GM21381 (cell line): ENCODE measurements at regions not wholly inside any gene's neighbourhood (a gene's known extent, or its start where the extent isn't known, plus 50 kb on each side); places are given as distances from the start of the nearest gene placed in this dataset.
"Not testable (repeated sequence)": the region's sequence is repeated elsewhere in the genome, so short reads cannot be mapped to it uniquely, and the experiment has no call there.

Experiments used
- ATAC-seq: cut with Tn5 transposase; IDR thresholded peaks from one replicate; pipeline ENCODE4 v1.9.1; 2021; ENCODE audit warnings: mild to moderate bottlenecking, moderate library complexity; ENCODE audit not compliant: unreplicated experiment

GRCh38 chr14:77985211-77985615 is 185.0 kb upstream of the NRXN3 start:
- ATAC-seq = no peak

- no peak for ATAC-seq
Measured at GRCh38 chr14:77986773-77987172, 183.4 kb upstream of the NRXN3 start.

GRCh38 chr14:77988096-77988870 is 181.9 kb upstream of the NRXN3 start:
- no peak for ATAC-seq

GRCh38 chr14:77988970-77989369 is 181.2 kb upstream of the NRXN3 start:
- no peak for ATAC-seq

- ATAC-seq = no peak
Measured at GRCh38 chr14:77989441-77989991, 180.7 kb upstream of the NRXN3 start.

- ATAC-seq = no peak
Measured at GRCh38 chr14:77990337-77990736, 179.8 kb upstream of the NRXN3 start.

- no peak for ATAC-seq
Measured at GRCh38 chr14:77991128-77991772, 178.9 kb upstream of the NRXN3 start.

- ATAC-seq = peak; percentile 92
Measured at GRCh38 chr14:78005325-78005724, 164.8 kb upstream of the NRXN3 start.

GRCh38 chr14:78007160-78007559 is 163.0 kb upstream of the NRXN3 start:
- ATAC-seq = peak; percentile 53

- ATAC-seq = no peak
Measured at GRCh38 chr14:78010688-78011087, 159.5 kb upstream of the NRXN3 start.

- ATAC-seq = not testable (repeated sequence)
Measured at GRCh38 chr14:78013911-78014310, 156.3 kb upstream of the NRXN3 start.

- ATAC-seq = no peak
Measured at GRCh38 chr14:78016532-78016931, 153.6 kb upstream of the NRXN3 start.

GRCh38 chr14:78018283-78018682 is 151.9 kb upstream of the NRXN3 start:
- no peak for ATAC-seq

- peak; percentile 74 for ATAC-seq
Measured at GRCh38 chr14:78022059-78022458, 148.1 kb upstream of the NRXN3 start.

- no peak for ATAC-seq
Measured at GRCh38 chr14:78023112-78023511, 147.1 kb upstream of the NRXN3 start.

- no peak for ATAC-seq
Measured at GRCh38 chr14:78028471-78028870, 141.7 kb upstream of the NRXN3 start.

- no peak for ATAC-seq
Measured at GRCh38 chr14:78029601-78030372, 140.4 kb upstream of the NRXN3 start.

GRCh38 chr14:78043349-78043748 is 126.8 kb upstream of the NRXN3 start:
- ATAC-seq = no peak

GRCh38 chr14:78048120-78048519 is 122.1 kb upstream of the NRXN3 start:
- ATAC-seq = no peak

GRCh38 chr14:78056890-78057289 is 113.3 kb upstream of the NRXN3 start:
- not testable (repeated sequence) for ATAC-seq

- no peak for ATAC-seq
Measured at GRCh38 chr14:78070344-78070743, 99.8 kb upstream of the NRXN3 start.
